Sigmoid colon (tissue), 4 donors: ENCODE measurements at regions not wholly inside any gene's neighbourhood (a gene's known extent, or its start where the extent isn't known, plus 50 kb on each side); places are given as distances from the start of the nearest gene placed in this dataset.

Experiments used
- CTCF ChIP-seq, 4 experiments: fragments of 450-650 bp in 3 of 4; fragments of 200-600 bp in 1 of 4; IDR thresholded peaks; one replicate each; pipeline ENCODE4 v1.5.1; 2016 to 2019; ENCODE audit warnings: antibody characterized with exemption in 4 of 4, mild to moderate bottlenecking in 3 of 4, moderate library complexity in 2 of 4
- POLR2A ChIP-seq, 2 donors: fragments of 450-650 bp; IDR thresholded peaks; one replicate each; pipeline ENCODE4 v1.6.1; 2016; ENCODE audit warnings: antibody characterized with exemption in 2 of 2, mild to moderate bottlenecking in 2 of 2, moderate library complexity in 2 of 2
- POLR2AphosphoS5 ChIP-seq, 4 donors: sonication (generic); formaldehyde crosslinking; IDR thresholded peaks; one replicate each; pipeline ENCODE4 v1.6.1; 2017; ENCODE audit warnings: antibody characterized with exemption in 4 of 4

- no peak for TF ChIP-seq CTCF (IDR thresholded peaks at IDR 0.05)
- no peak for TF ChIP-seq POLR2A (IDR thresholded peaks at IDR 0.05)
- TF ChIP-seq POLR2AphosphoS5 (IDR thresholded peaks at IDR 0.05): no peak
These were observed 1374.7 kb upstream of the RAG2 start for GRCh38 chr11:37972691-37973090.
